ENCODE measurements at regions not wholly inside any gene's neighbourhood (a gene's known extent, or its start where the extent isn't known, plus 50 kb on each side); places are given as distances from the start of the nearest gene placed in this dataset.

DNA sequence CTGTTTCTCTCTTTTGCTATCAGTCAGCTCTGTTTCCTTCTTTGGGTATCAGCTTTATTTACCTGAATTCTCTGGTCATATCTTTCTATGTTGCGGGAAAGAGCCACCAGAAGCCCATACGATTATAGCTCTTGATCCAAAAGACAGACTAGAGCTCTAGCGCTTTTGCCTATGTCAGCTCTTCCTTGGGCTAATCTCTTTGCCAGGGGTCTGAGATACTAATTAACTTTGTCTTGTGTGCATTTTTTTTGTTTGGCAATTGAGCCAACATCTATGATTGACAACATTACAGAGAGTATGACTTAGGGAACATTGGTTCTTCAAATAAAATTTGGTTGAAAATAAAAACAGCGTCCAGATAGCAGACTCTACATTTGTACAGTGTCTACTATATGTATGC, 603.0 kb downstream of the KCTD16 start:
- no peak for TF ChIP-seq POLR2A (IDR thresholded peaks at IDR 0.05; ENCODE audit: low read length)
- TF ChIP-seq GATA1 (IDR thresholded peaks at IDR 0.05; ENCODE audit: low read depth, low read length), result no peak
